ENCODE measurements at regions not wholly inside any gene's neighbourhood (a gene's known extent, or its start where the extent isn't known, plus 50 kb on each side); places are given as distances from the start of the nearest gene placed in this dataset.

GRCh38 chr5:133744960-133745308, 132.6 kb upstream of the FSTL4 start:
- intact Hi-C loops (cut with micrococcal nuclease; ENCODE audit: unreplicated experiment), result no loop called here
- CTCF ChIA-PET, result no interaction called here
- no peak for ATAC-seq
- H3K4me3 ChIP-seq (ENCODE audit: low read depth in 2 of 2, low read length in 2 of 2), result no peak overlapping the region
- no peak overlapping the region for H3K27ac ChIP-seq (ENCODE audit: low read length)
- POLR2A ChIA-PET, result no interaction called here
- H3K27me3 ChIP-seq (ENCODE audit: control insufficient read depth, insufficient read depth, low read length), result peaks cover 4% of the 10 kb centered on the region
- H3K4me1 ChIP-seq (ENCODE audit: control insufficient read depth, insufficient read depth, low read length), result no peaks in the 10 kb centered on the region
- no peaks in the 10 kb centered on the region for H3K36me3 ChIP-seq (ENCODE audit: control insufficient read depth, insufficient read depth, low read length)
- BruUV-seq (replicated peaks), result no TSS peak
- H3K9me3 ChIP-seq (ENCODE audit: control insufficient read depth, insufficient read depth, low read depth, low read length), result no peaks in the 10 kb centered on the region
- in situ Hi-C loops (cut with HindIII; ENCODE audit: low pct_unique_long_range_greater_than_20kb, low sequenced_read_pairs), result no loop called here
- DNase-seq (ENCODE audit: low read depth, low spot score), result no peak
- no peak for TF ChIP-seq SIN3A (IDR thresholded peaks at IDR 0.05; ENCODE audit: borderline replicate concordance, insufficient read depth, low read depth, low read length)
- no peak for TF ChIP-seq TCF7L2 (IDR thresholded peaks at IDR 0.05; ENCODE audit: low read depth, low read length)
- no peak for TF ChIP-seq CTCF (IDR thresholded peaks at IDR 0.05)
- no peak for TF ChIP-seq REST (IDR thresholded peaks at IDR 0.05; ENCODE audit: insufficient read depth in 1 of 2, low read depth in 2 of 2, low read length in 1 of 2)
- no peak for TF ChIP-seq POLR2AphosphoS5 (IDR thresholded peaks at IDR 0.05; ENCODE audit: low read depth, low read length)

GRCh38 chr5:133744051-133744959, 132.0 kb upstream of the FSTL4 start:
- Histone ChIP-seq H3K4me3 (ENCODE audit: low read depth in 2 of 2, low read length in 2 of 2) (no peak overlapping the region), H3K4me1 (ENCODE audit: control insufficient read depth, insufficient read depth, low read length) (no peaks in the 10 kb centered on the region), H3K27me3 (ENCODE audit: control insufficient read depth, insufficient read depth, low read length) (peaks cover 4% of the 10 kb centered on the region), H3K36me3 (ENCODE audit: control insufficient read depth, insufficient read depth, low read length) (no peaks in the 10 kb centered on the region), H3K9me3 (ENCODE audit: control insufficient read depth, insufficient read depth, low read depth, low read length) (no peaks in the 10 kb centered on the region), H3K27ac (ENCODE audit: low read length) (no peak overlapping the region)
- TF ChIP-seq REST (IDR thresholded peaks at IDR 0.05; ENCODE audit: insufficient read depth in 1 of 2, low read depth in 2 of 2, low read length in 1 of 2) (no peak), CTCF (IDR thresholded peaks at IDR 0.05) (no peak), POLR2AphosphoS5 (IDR thresholded peaks at IDR 0.05; ENCODE audit: low read depth, low read length) (no peak), TCF7L2 (IDR thresholded peaks at IDR 0.05; ENCODE audit: low read depth, low read length) (no peak), SIN3A (IDR thresholded peaks at IDR 0.05; ENCODE audit: borderline replicate concordance, insufficient read depth, low read depth, low read length) (no peak)
- intact Hi-C loops (cut with micrococcal nuclease; ENCODE audit: unreplicated experiment) (no loop called here), in situ Hi-C loops (cut with HindIII; ENCODE audit: low pct_unique_long_range_greater_than_20kb, low sequenced_read_pairs) (no loop called here)
- CTCF ChIA-PET, result no interaction called here
- no TSS peak for BruUV-seq (replicated peaks)
- POLR2A ChIA-PET, result no interaction called here
- no peak for DNase-seq (ENCODE audit: low read depth, low spot score)
- ATAC-seq, result no peak

Measured in Panc1 (cell line).